Endothelial cell of umbilical vein (primary cell): ENCODE measurements at regions not wholly inside any gene's neighbourhood (a gene's known extent, or its start where the extent isn't known, plus 50 kb on each side); places are given as distances from the start of the nearest gene placed in this dataset.

Source experiments
- BruUV-seq: library from RNA; stranded (reverse); fragments of 400-500 nt; replicated peaks from 2 replicates; lab custom pipeline; 2021; lab: Mats Ljungman, UMichigan
- CTCF ChIA-PET: fragments of 300-600, 350-600 bp; sonication (Branson Sonifier 250); formaldehyde crosslinking; loops from one replicate; lab custom pipeline; 2021; ENCODE audit warnings: antibody characterized with exemption, inconsistent platforms; lab: Charles Lee
- POLR2A ChIA-PET: fragments of 300-600, 350-600 bp; sonication (Branson Sonifier 250); formaldehyde crosslinking; loops from one replicate; lab custom pipeline; 2021; ENCODE audit warnings: antibody characterized with exemption, inconsistent platforms; lab: Charles Lee
- DNase-seq: peaks from one replicate; pipeline ENCODE4 v3.0.0-alpha.2; 2011; ENCODE audit warnings: low read depth, low spot score
- FAIRE-seq: peaks from 2 replicates; lab custom pipeline; 2011; peaks lifted over from hg19 to GRCh38; lab: Jason Lieb, UNC
- H2AFZ ChIP-seq: 2 replicates; pipeline ENCODE4 v1.6.0; 2012; ENCODE audit warnings: low read depth, low read length, control low read depth, inconsistent platforms
- H3K27ac ChIP-seq: 2 replicates; pipeline ENCODE4 v1.5.1; 2011; ENCODE audit warnings: low read depth, mild to moderate bottlenecking, control low read depth, low read length, moderate library complexity; ENCODE audit not compliant: insufficient read depth
- H3K27me3 ChIP-seq, 2 experiments: 2 replicates each; pipeline versions ENCODE4 v1.6.0 to v1.6.1; 2011; ENCODE audit warnings: low read length in 2 of 2, mixed read lengths in 1 of 2; ENCODE audit not compliant: control insufficient read depth in 2 of 2, insufficient read depth in 2 of 2
- H3K36me3 ChIP-seq, 2 experiments: 2 replicates in 1 of 2; 3 replicates in 1 of 2; pipeline ENCODE4 v1.5.1; 2011; ENCODE audit warnings: low read length in 2 of 2, mild to moderate bottlenecking in 1 of 2, moderate library complexity in 1 of 2; ENCODE audit not compliant: control insufficient read depth in 2 of 2, insufficient read depth in 2 of 2; ENCODE audit errors: extremely low read depth in 1 of 2
- H3K4me1 ChIP-seq: 3 replicates; pipeline ENCODE4 v1.5.1; 2011; ENCODE audit warnings: mild to moderate bottlenecking, low read length; ENCODE audit not compliant: control insufficient read depth, insufficient read depth; ENCODE audit errors: extremely low read depth
- H3K4me2 ChIP-seq: 2 replicates; pipeline ENCODE4 v1.6.1; 2011; ENCODE audit warnings: low read length, control low read depth, mixed read lengths; ENCODE audit not compliant: insufficient read depth
- H3K4me3 ChIP-seq, 3 experiments: fragments of 200-600 bp in 1 of 3; sonication (generic), shearing (Covaris generic) in 1 of 3; replicated peaks in 1 of 3; 2 replicates each; pipeline ENCODE4 v1.5.1; 2011 to 2016; ENCODE audit warnings: control low read depth in 3 of 3, low read length in 3 of 3, mild to moderate bottlenecking in 2 of 3, inconsistent platforms in 1 of 3, low read depth in 1 of 3, moderate library complexity in 1 of 3; ENCODE audit not compliant: insufficient read depth in 1 of 3
- H3K79me2 ChIP-seq: 2 replicates; pipeline ENCODE4 v1.6.0; 2012; ENCODE audit warnings: low read length, inconsistent platforms; ENCODE audit not compliant: control insufficient read depth, insufficient read depth
- H3K9ac ChIP-seq: replicated peaks from 2 replicates; pipeline ENCODE3; 2011; ENCODE audit warnings: low read length, control low read depth; ENCODE audit not compliant: insufficient read depth; ENCODE audit errors: extremely low read depth
- H3K9me1 ChIP-seq: replicated peaks from 3 replicates; pipeline ENCODE4 v1.6.0; 2011; ENCODE audit warnings: mild to moderate bottlenecking, low read length; ENCODE audit not compliant: control insufficient read depth, insufficient read depth; ENCODE audit errors: extremely low read depth
- H3K9me3 ChIP-seq: replicated peaks from 2 replicates; pipeline ENCODE4 v1.5.1; 2012; ENCODE audit warnings: low read length, inconsistent platforms; ENCODE audit not compliant: control insufficient read depth, insufficient read depth
- H4K20me1 ChIP-seq: replicated peaks from 2 replicates; pipeline ENCODE3; 2011; ENCODE audit warnings: mild to moderate bottlenecking, low read length; ENCODE audit not compliant: control insufficient read depth, insufficient read depth; ENCODE audit errors: extremely low read depth
- EZH2 ChIP-seq: IDR thresholded peaks from 2 replicates; pipeline ENCODE4 v1.6.1; 2012; ENCODE audit warnings: borderline replicate concordance, low read depth, mild to moderate bottlenecking, moderate library complexity, low read length, inconsistent platforms; ENCODE audit not compliant: severe bottlenecking
- FOS ChIP-seq: IDR thresholded peaks from 2 replicates; pipeline ENCODE4 v1.6.1; 2011; ENCODE audit warnings: mild to moderate bottlenecking, low read length, moderate library complexity, borderline replicate concordance; ENCODE audit not compliant: insufficient read depth
- GATA2 ChIP-seq: IDR thresholded peaks from 2 replicates; pipeline ENCODE4 v1.7.0; 2011; ENCODE audit warnings: low read depth, mild to moderate bottlenecking, moderate library complexity, mixed read lengths, low read length; ENCODE audit not compliant: insufficient read length, insufficient read depth
- MYC ChIP-seq: IDR thresholded peaks from one replicate; pipeline ENCODE4 v1.6.1; 2011; ENCODE audit warnings: mild to moderate bottlenecking, low read depth, low read length
- POLR2A ChIP-seq: IDR thresholded peaks from 2 replicates; pipeline ENCODE4 v1.6.1; 2012; ENCODE audit warnings: low read depth, mild to moderate bottlenecking, control low read depth, low read length
- POLR2AphosphoS5 ChIP-seq: IDR thresholded peaks from 2 replicates; pipeline ENCODE4 v1.6.1; 2012; ENCODE audit warnings: low read depth, mild to moderate bottlenecking, control low read depth, low read length, moderate library complexity; ENCODE audit not compliant: insufficient read depth
- dilution Hi-C: fragments of 300-500 bp; cut with MboI; formaldehyde crosslinking; loops from one replicate; pipeline ENCODE4 v1.15.0; 2019; ENCODE audit warnings: low sequenced_read_pairs; ENCODE audit not compliant: extremely low pct_ligation_motif_present
- intact Hi-C: fragments of 100-400 bp; cut with micrococcal nuclease; formaldehyde crosslinking; loops from one replicate; pipeline ENCODE4 v1.10.0; 2022
- TF ChIP-seq, protein P1 (sequence below), 2 donors: IDR thresholded peaks; 1 replicate in 1 of 2; 2 replicates in 1 of 2; pipeline ENCODE4 v1.5.1; 2011; ENCODE audit warnings: low read length in 2 of 2, mild to moderate bottlenecking in 2 of 2, moderate library complexity in 2 of 2, control low read depth in 1 of 2, inconsistent platforms in 1 of 2, low read depth in 1 of 2; ENCODE audit not compliant: insufficient read depth in 1 of 2; ENCODE audit errors: extremely low read depth in 1 of 2
- TF ChIP-seq, protein P2 (sequence below): IDR thresholded peaks from 2 replicates; pipeline ENCODE4 v1.6.1; 2011; ENCODE audit not compliant: insufficient read depth, insufficient read length

DNA sequence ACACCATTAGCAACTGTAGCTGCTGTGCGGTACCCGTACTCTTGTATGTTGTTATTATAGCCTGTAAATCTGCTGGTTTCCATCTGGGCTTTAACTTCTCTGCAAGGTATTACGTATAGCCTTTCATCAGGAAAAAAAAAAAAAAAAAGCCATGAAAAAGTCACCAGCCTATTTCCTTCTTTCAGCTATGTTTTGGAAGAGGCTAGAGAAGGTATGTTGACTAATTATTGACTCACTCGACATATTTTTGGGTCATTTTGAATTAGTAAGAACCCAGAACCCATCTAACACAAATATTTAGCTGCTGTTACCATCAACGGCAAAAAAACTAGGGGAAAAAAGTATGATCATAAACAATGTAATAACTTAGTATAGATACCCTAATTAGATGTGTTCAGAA, 1395.6 kb downstream of the SUCLG1 start:
- no peak for FAIRE-seq
- no peaks in the 10 kb centered on the region for H3K4me1 ChIP-seq
- dilution Hi-C loops (no loop called here), intact Hi-C loops (no loop called here)
- H3K9me1 ChIP-seq, result no peaks in the 10 kb centered on the region
- H3K4me3 ChIP-seq, result no peak overlapping the region
- no peak overlapping the region for H3K27ac ChIP-seq
- no TSS peak for BruUV-seq
- peak overlapping the region; percentile 27 for H2AFZ ChIP-seq
- H3K36me3 ChIP-seq, result no peaks in the 10 kb centered on the region
- no peaks in the 10 kb centered on the region for H3K9me3 ChIP-seq
- TF ChIP-seq FOS, result no peak
- no peak for TF ChIP-seq POLR2AphosphoS5
- TF ChIP-seq POLR2A, result no peak
- no peak for TF ChIP-seq EZH2
- no peak for TF ChIP-seq MYC
- TF ChIP-seq GATA2, result no peak
- TF ChIP-seq, protein P1, sequence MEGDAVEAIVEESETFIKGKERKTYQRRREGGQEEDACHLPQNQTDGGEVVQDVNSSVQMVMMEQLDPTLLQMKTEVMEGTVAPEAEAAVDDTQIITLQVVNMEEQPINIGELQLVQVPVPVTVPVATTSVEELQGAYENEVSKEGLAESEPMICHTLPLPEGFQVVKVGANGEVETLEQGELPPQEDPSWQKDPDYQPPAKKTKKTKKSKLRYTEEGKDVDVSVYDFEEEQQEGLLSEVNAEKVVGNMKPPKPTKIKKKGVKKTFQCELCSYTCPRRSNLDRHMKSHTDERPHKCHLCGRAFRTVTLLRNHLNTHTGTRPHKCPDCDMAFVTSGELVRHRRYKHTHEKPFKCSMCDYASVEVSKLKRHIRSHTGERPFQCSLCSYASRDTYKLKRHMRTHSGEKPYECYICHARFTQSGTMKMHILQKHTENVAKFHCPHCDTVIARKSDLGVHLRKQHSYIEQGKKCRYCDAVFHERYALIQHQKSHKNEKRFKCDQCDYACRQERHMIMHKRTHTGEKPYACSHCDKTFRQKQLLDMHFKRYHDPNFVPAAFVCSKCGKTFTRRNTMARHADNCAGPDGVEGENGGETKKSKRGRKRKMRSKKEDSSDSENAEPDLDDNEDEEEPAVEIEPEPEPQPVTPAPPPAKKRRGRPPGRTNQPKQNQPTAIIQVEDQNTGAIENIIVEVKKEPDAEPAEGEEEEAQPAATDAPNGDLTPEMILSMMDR (IDR thresholded peaks at IDR 0.05; ENCODE audit: extremely low read depth in 1 of 2, insufficient read depth in 1 of 2, low read depth in 1 of 2, low read length in 2 of 2), result no peak
- TF ChIP-seq, protein P2, sequence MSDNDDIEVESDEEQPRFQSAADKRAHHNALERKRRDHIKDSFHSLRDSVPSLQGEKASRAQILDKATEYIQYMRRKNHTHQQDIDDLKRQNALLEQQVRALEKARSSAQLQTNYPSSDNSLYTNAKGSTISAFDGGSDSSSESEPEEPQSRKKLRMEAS, result no peak
- no peak overlapping the region for H3K9ac ChIP-seq
- no peak overlapping the region for H3K4me2 ChIP-seq
- CTCF ChIA-PET, result no interaction called here
- no peaks in the 10 kb centered on the region for H4K20me1 ChIP-seq
- no peak for DNase-seq
- H3K27me3 ChIP-seq, result no peaks in the 10 kb centered on the region
- POLR2A ChIA-PET, result no interaction called here
- no peaks in the 10 kb centered on the region for H3K79me2 ChIP-seq
